Peyer's patch (tissue), 4 donors: ENCODE measurements at regions not wholly inside any gene's neighbourhood (a gene's known extent, or its start where the extent isn't known, plus 50 kb on each side); places are given as distances from the start of the nearest gene placed in this dataset.

Experiments
- POLR2A ChIP-seq, 2 donors: fragments of 450-650 bp; IDR thresholded peaks; one replicate each; pipeline ENCODE4 v1.5.1; 2017; ENCODE audit warnings: antibody characterized with exemption in 2 of 2, mild to moderate bottlenecking in 2 of 2, moderate library complexity in 2 of 2
- TF ChIP-seq, protein P1 (sequence below), 6 experiments: fragments of 450-650 bp in 4 of 6; fragments of 200-600 bp in 2 of 6; sonication (generic) in 1 of 6; IDR thresholded peaks; one replicate each; pipeline ENCODE4 v1.5.1; 2017 to 2019; ENCODE audit warnings: antibody characterized with exemption in 6 of 6, mild to moderate bottlenecking in 3 of 6, moderate library complexity in 1 of 6

DNA sequence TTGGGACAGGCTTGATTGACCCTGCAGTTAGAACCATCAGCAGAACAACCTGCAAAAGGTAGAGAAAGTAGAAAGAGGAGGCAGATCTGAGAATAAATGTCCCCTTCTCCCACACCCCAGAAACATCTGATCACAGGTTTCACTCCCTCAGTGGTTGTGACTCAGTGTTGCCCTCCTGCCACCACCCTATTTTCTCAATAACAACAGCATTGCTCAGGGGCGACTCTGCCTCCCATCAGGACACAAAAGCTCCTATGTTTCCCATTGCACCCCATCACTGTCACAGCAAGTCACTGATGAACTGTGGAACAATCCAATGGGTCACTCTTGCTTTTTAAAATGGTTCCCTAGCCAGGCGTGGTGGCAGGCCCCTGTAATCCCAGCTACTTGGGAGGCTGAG is 110.2 kb downstream of the RASSF10 start:
- TF ChIP-seq, protein P1, sequence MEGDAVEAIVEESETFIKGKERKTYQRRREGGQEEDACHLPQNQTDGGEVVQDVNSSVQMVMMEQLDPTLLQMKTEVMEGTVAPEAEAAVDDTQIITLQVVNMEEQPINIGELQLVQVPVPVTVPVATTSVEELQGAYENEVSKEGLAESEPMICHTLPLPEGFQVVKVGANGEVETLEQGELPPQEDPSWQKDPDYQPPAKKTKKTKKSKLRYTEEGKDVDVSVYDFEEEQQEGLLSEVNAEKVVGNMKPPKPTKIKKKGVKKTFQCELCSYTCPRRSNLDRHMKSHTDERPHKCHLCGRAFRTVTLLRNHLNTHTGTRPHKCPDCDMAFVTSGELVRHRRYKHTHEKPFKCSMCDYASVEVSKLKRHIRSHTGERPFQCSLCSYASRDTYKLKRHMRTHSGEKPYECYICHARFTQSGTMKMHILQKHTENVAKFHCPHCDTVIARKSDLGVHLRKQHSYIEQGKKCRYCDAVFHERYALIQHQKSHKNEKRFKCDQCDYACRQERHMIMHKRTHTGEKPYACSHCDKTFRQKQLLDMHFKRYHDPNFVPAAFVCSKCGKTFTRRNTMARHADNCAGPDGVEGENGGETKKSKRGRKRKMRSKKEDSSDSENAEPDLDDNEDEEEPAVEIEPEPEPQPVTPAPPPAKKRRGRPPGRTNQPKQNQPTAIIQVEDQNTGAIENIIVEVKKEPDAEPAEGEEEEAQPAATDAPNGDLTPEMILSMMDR (IDR thresholded peaks at IDR 0.05): no peak
- no peak for TF ChIP-seq POLR2A (IDR thresholded peaks at IDR 0.05)
